B cell (primary cell): ENCODE measurements at regions not wholly inside any gene's neighbourhood (a gene's known extent, or its start where the extent isn't known, plus 50 kb on each side); places are given as distances from the start of the nearest gene placed in this dataset.
"Not testable (repeated sequence)": the region's sequence is repeated elsewhere in the genome, so short reads cannot be mapped to it uniquely, and the experiment has no call there.

Experiments
- ATAC-seq: fragments of 200-7000 bp; cut with Tn5 transposase; one replicate; pipeline ENCODE4 v1.10.0; 2021; ENCODE audit warnings: low read depth, mild to moderate bottlenecking, moderate number of reproducible peaks, moderate library complexity
- CTCF ChIA-PET: fragments of 350-600 bp; sonication (Branson Sonifier 250); formaldehyde crosslinking; loops from one replicate; lab custom pipeline; 2021; ENCODE audit warnings: antibody characterized with exemption, inconsistent platforms; lab: Charles Lee
- POLR2A ChIA-PET: fragments of 350-600 bp; sonication (Branson Sonifier 250); formaldehyde crosslinking; loops from one replicate; lab custom pipeline; 2021; ENCODE audit warnings: antibody characterized with exemption; lab: Charles Lee
- DNase-seq: peaks from one replicate; pipeline ENCODE4 v3.0.0; 2013
- H2AFZ ChIP-seq: 2 replicates; pipeline ENCODE4 v1.6.1; 2012; ENCODE audit warnings: mild to moderate bottlenecking, low read depth, low read length; ENCODE audit not compliant: insufficient read depth, poor library complexity, severe bottlenecking
- H3K27ac ChIP-seq, 2 donors: 1 replicate in 1 of 2; 2 replicates in 1 of 2; pipeline ENCODE4 v1.5.1; 2012 to 2013; ENCODE audit warnings: low read length in 2 of 2, mild to moderate bottlenecking in 2 of 2, moderate library complexity in 1 of 2
- H3K27me3 ChIP-seq, 4 experiments: fragments of 200-600 bp in 1 of 4; sonication (generic) in 1 of 4; replicated peaks in 1 of 4; 1 replicate in 2 of 4; 2 replicates in 2 of 4; pipeline versions ENCODE4 v1.6.1 to v1.7.0; 2013 to 2016; ENCODE audit warnings: low read length in 3 of 4, mild to moderate bottlenecking in 2 of 4, mixed read lengths in 1 of 4, moderate library complexity in 1 of 4; ENCODE audit not compliant: insufficient read depth in 4 of 4, control insufficient read depth in 3 of 4; ENCODE audit errors: control extremely low read depth in 1 of 4
- H3K36me3 ChIP-seq, 2 experiments: replicated peaks in 1 of 2; 1 replicate in 1 of 2; 2 replicates in 1 of 2; pipeline versions ENCODE4 v1.6.1 to v1.7.1; 2013; ENCODE audit warnings: low read length in 1 of 2; ENCODE audit not compliant: insufficient read depth in 2 of 2, control insufficient read depth in 1 of 2; ENCODE audit errors: control extremely low read depth in 1 of 2, extremely low read depth in 1 of 2
- H3K4me1 ChIP-seq, 2 donors: fragments of 200-600 bp in 1 of 2; sonication (generic) in 1 of 2; 1 replicate in 1 of 2; 2 replicates in 1 of 2; pipeline versions ENCODE4 v1.5.1 to v1.6.1; 2013 to 2017; ENCODE audit warnings: low read length in 2 of 2; ENCODE audit not compliant: control insufficient read depth in 2 of 2, insufficient read depth in 2 of 2
- H3K4me2 ChIP-seq: replicated peaks from 2 replicates; pipeline ENCODE3; 2012; ENCODE audit warnings: mild to moderate bottlenecking, low read depth, low read length; ENCODE audit not compliant: poor library complexity, severe bottlenecking
- H3K4me3 ChIP-seq, 5 experiments: fragments of 200-600 bp in 1 of 5; sonication (generic) in 1 of 5; 1 replicate in 3 of 5; 2 replicates in 2 of 5; pipeline versions ENCODE4 v1.5.1 to v1.7.0; 2011 to 2016; ENCODE audit warnings: low read length in 4 of 5, mild to moderate bottlenecking in 4 of 5, low read depth in 2 of 5, control low read depth in 1 of 5, moderate library complexity in 1 of 5; ENCODE audit not compliant: insufficient read depth in 1 of 5; ENCODE audit errors: control extremely low read depth in 1 of 5, extremely low read depth in 1 of 5
- H3K79me2 ChIP-seq: fragments of 200-600 bp; sonication (generic); one replicate; pipeline ENCODE4 v1.6.0; 2016; ENCODE audit warnings: low read length; ENCODE audit not compliant: control insufficient read depth, insufficient read depth
- H3K9ac ChIP-seq: fragments of 200-600 bp; sonication (generic); 2 replicates; pipeline ENCODE4 v1.6.1; 2017; ENCODE audit warnings: mild to moderate bottlenecking, low read length, moderate library complexity
- H3K9me3 ChIP-seq, 3 donors: one replicate each; pipeline versions ENCODE4 v1.6.1 to v1.7.1; 2013; ENCODE audit warnings: low read length in 2 of 3; ENCODE audit not compliant: control insufficient read depth in 2 of 3, insufficient read depth in 1 of 3; ENCODE audit errors: control extremely low read depth in 1 of 3
- H4K20me1 ChIP-seq: 2 replicates; pipeline ENCODE4 v1.6.0; 2012; ENCODE audit warnings: mild to moderate bottlenecking, low read length; ENCODE audit not compliant: insufficient read depth, control insufficient read depth, poor library complexity, severe bottlenecking
- H3K27ac Mint-ChIP-seq: one replicate; pipeline ENCODE4 v1.8.0; 2021; ENCODE audit warnings: mixed read lengths
- H3K27me3 Mint-ChIP-seq: one replicate; pipeline ENCODE4 v1.8.0; 2021; ENCODE audit warnings: mixed read lengths
- H3K4me1 Mint-ChIP-seq: one replicate; pipeline ENCODE4 v1.8.0; 2021; ENCODE audit warnings: mixed read lengths
- H3K4me3 Mint-ChIP-seq: one replicate; pipeline ENCODE4 v1.8.0; 2021; ENCODE audit warnings: mixed read lengths
- H3K9me3 Mint-ChIP-seq: one replicate; pipeline ENCODE4 v1.8.0; 2022; ENCODE audit warnings: mixed read lengths; ENCODE audit not compliant: insufficient read depth
- EZH2 ChIP-seq: IDR thresholded peaks from 2 replicates; pipeline ENCODE4 v1.6.1; 2012; ENCODE audit warnings: borderline replicate concordance, low read depth, mild to moderate bottlenecking, moderate library complexity, low read length; ENCODE audit not compliant: insufficient read depth, poor library complexity, severe bottlenecking
- WGBS: methylation state at CpG from one replicate; pipeline ENCODE4 v1.1.5; 2013; ENCODE audit warnings: missing lambda C conversion rate; ENCODE audit not compliant: insufficient coverage; 5-methylcytosine and 5-hydroxymethylcytosine counted together
- intact Hi-C: fragments of 100-400 bp; cut with micrococcal nuclease; formaldehyde crosslinking; loops from one replicate; pipeline ENCODE4 v1.10.0; 2022
- TF ChIP-seq, protein P1 (sequence below): fragments of 200-600 bp; IDR thresholded peaks from one replicate; pipeline ENCODE4 v1.8.0; 2022; ENCODE audit warnings: antibody characterized with exemption, mild to moderate bottlenecking

DNA sequence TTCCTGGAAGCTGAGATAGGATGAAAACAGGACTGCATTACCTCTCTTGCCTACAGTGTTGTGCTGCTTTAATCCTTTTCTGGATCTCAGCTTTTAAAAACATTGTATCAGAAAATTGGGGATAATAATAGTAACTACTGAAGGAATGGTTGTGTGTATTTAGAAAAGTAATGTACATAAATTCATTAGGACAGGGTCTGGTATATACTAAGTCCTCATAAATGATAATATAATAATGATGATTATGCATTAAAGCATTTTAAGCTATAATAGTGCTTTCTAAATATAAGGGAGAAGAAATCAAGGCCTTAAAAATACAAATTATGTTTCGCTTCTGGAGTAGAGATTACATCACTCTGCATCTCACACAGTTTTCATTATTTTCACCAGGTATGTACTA, 530.1 kb downstream of the ZNF385D start:
- WGBS = no CpG with 5 or more reads among the region's 1 CpG
- no peak for ATAC-seq
- intact Hi-C loops = no loop called here
- H3K4me2 ChIP-seq = no peak overlapping the region
- no peak overlapping the region for H3K27ac ChIP-seq
- no peaks in the 10 kb centered on the region for H3K79me2 ChIP-seq
- TF ChIP-seq, protein P1, sequence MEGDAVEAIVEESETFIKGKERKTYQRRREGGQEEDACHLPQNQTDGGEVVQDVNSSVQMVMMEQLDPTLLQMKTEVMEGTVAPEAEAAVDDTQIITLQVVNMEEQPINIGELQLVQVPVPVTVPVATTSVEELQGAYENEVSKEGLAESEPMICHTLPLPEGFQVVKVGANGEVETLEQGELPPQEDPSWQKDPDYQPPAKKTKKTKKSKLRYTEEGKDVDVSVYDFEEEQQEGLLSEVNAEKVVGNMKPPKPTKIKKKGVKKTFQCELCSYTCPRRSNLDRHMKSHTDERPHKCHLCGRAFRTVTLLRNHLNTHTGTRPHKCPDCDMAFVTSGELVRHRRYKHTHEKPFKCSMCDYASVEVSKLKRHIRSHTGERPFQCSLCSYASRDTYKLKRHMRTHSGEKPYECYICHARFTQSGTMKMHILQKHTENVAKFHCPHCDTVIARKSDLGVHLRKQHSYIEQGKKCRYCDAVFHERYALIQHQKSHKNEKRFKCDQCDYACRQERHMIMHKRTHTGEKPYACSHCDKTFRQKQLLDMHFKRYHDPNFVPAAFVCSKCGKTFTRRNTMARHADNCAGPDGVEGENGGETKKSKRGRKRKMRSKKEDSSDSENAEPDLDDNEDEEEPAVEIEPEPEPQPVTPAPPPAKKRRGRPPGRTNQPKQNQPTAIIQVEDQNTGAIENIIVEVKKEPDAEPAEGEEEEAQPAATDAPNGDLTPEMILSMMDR = no peak
- TF ChIP-seq EZH2 = no peak
- H3K4me1 ChIP-seq = no peaks in the 10 kb centered on the region
- no peak overlapping the region for H3K4me3 ChIP-seq
- H3K9me3 ChIP-seq = peaks cover 0 to 4% (median under 1%) of the 10 kb centered on the region in 3 donors
- H2AFZ ChIP-seq = no peak overlapping the region
- Mint-ChIP-seq H3K27me3 (no peaks in the 10 kb centered on the region), H3K4me3 (no peak overlapping the region), H3K9me3 (no peaks in the 10 kb centered on the region), H3K4me1 (no peaks in the 10 kb centered on the region), H3K27ac (no peak overlapping the region)
- no peak overlapping the region for H3K9ac ChIP-seq
- H4K20me1 ChIP-seq = no peaks in the 10 kb centered on the region
- ChIA-PET POLR2A (no interaction called here), CTCF (no interaction called here)
- H3K36me3 ChIP-seq = no peaks in the 10 kb centered on the region
- DNase-seq = no peak
- H3K27me3 ChIP-seq = no peaks in the 10 kb centered on the region

DNA sequence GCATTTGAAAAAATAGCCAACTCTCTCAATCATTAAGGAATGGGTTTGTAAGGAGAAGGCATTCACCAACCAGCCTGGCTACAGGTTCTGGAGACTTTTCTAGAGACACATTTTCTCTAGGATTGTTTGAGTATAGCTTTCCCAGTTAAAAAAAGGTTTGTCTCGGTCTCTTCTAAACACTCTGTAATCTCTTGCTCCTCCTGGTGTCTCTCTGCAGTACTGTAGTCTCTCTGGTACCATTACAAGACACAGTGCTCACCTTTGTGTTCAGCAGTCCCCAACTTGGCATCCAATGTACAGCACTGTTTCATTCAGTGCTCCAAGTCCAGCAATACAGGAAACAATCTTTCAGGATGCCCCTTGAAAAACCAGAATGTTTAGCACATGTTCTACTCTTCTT, 534.4 kb downstream of the ZNF385D start:
- no peak overlapping the region for H3K4me2 ChIP-seq
- H3K4me1 ChIP-seq = no peaks in the 10 kb centered on the region
- intact Hi-C loops = no loop called here
- TF ChIP-seq, protein P1 = no peak
- TF ChIP-seq EZH2 = no peak
- H2AFZ ChIP-seq = no peak overlapping the region
- no peaks in the 10 kb centered on the region for H4K20me1 ChIP-seq
- H3K79me2 ChIP-seq = no peaks in the 10 kb centered on the region
- H3K4me3 ChIP-seq = no peak overlapping the region
- H3K27ac Mint-ChIP-seq = no peak overlapping the region
- ATAC-seq (no peak), DNase-seq (no peak)
- H3K27ac ChIP-seq = no peak overlapping the region
- POLR2A ChIA-PET = no interaction called here
- H3K4me1 Mint-ChIP-seq = no peaks in the 10 kb centered on the region
- CTCF ChIA-PET = no interaction called here
- no peaks in the 10 kb centered on the region for H3K27me3 Mint-ChIP-seq
- WGBS = 67% methylated on average over 1 of the region's 1 CpG
- peaks cover 3 to 11% (median 5%) of the 10 kb centered on the region in 3 donors for H3K9me3 ChIP-seq
- no peak overlapping the region for H3K9ac ChIP-seq
- no peaks in the 10 kb centered on the region for H3K36me3 ChIP-seq
- no peaks in the 10 kb centered on the region for H3K27me3 ChIP-seq
- H3K4me3 Mint-ChIP-seq = no peak overlapping the region
- no peaks in the 10 kb centered on the region for H3K9me3 Mint-ChIP-seq

DNA sequence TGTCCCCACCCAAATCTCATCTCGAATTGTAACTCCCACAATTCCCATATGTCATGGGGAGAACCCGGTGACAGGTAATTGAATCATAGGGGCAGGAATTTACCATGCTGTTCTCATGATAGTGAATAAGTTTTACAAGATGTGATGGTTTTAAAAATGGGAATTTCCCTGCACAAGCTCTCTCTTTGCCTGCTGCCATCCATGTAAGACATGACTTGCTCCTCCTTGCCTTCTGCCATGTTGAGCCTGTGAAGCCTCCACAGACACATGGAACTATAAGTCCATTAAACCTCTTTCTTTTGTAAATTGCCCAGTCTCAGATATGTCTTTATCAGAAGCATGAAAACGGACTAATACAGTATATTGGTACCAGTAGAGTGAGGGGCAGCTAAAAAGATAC, 546.9 kb downstream of the ZNF385D start:
- H3K27ac Mint-ChIP-seq, H3K9me3 Mint-ChIP-seq, ATAC-seq, H3K4me3 ChIP-seq, H3K27ac ChIP-seq, H3K4me1 Mint-ChIP-seq, POLR2A ChIA-PET, H3K27me3 Mint-ChIP-seq, H3K4me3 Mint-ChIP-seq, H3K9ac ChIP-seq, H3K79me2 ChIP-seq, intact Hi-C loops, H3K36me3 ChIP-seq, H2AFZ ChIP-seq, DNase-seq, H3K4me2 ChIP-seq, H3K4me1 ChIP-seq, H3K27me3 ChIP-seq, CTCF ChIA-PET, H4K20me1 ChIP-seq: not testable (repeated sequence)
- 92% methylated on average over 1 of the region's 3 CpGs for WGBS
- peaks cover 0 to 23% (median 2%) of the 10 kb centered on the region in 3 donors for H3K9me3 ChIP-seq
